Thoracic aorta (tissue), 2 donors: ENCODE measurements at regions not wholly inside any gene's neighbourhood (a gene's known extent, or its start where the extent isn't known, plus 50 kb on each side); places are given as distances from the start of the nearest gene placed in this dataset.

Experiments used
- ATAC-seq: fragments of 150-250 bp; one replicate; pipeline ENCODE4 v1.8.0; 2017; ENCODE audit warnings: low read depth; ENCODE audit not compliant: insufficient number of reproducible peaks, low FRiP score
- DNase-seq: peaks from one replicate; pipeline ENCODE4 v3.0.0-alpha.2; 2020; ENCODE audit warnings: low spot score
- H3K27ac ChIP-seq, 2 donors: fragments of 200-600 bp; sonication (generic); 1 replicate in 1 of 2; 2 replicates in 1 of 2; pipeline ENCODE4 v1.5.1; 2016; ENCODE audit warnings: mild to moderate bottlenecking in 2 of 2, moderate library complexity in 2 of 2
- H3K27me3 ChIP-seq: fragments of 200-600 bp; sonication (generic); replicated peaks from 2 replicates; pipeline ENCODE4 v1.6.0; 2016; ENCODE audit warnings: mild to moderate bottlenecking; ENCODE audit not compliant: insufficient read depth
- H3K36me3 ChIP-seq: fragments of 200-600 bp; sonication (generic); one replicate; pipeline ENCODE4 v1.5.1; 2016
- H3K4me1 ChIP-seq, 2 donors: fragments of 200-600 bp; sonication (generic); 1 replicate in 1 of 2; 2 replicates in 1 of 2; pipeline versions ENCODE4 v1.5.1 to v1.6.0; 2016; ENCODE audit warnings: low read depth in 2 of 2, mild to moderate bottlenecking in 1 of 2; ENCODE audit not compliant: control insufficient read depth in 1 of 2
- H3K4me3 ChIP-seq: fragments of 200-600 bp; sonication (generic); 2 replicates; pipeline ENCODE4 v1.5.1; 2016; ENCODE audit warnings: mild to moderate bottlenecking
- H3K9me3 ChIP-seq: fragments of 200-600 bp; sonication (generic); 2 replicates; pipeline ENCODE4 v1.5.1; 2016
- TF ChIP-seq, protein P1 (sequence below): fragments of 200-600 bp; sonication (generic); IDR thresholded peaks from one replicate; pipeline ENCODE4 v1.5.1; 2019; ENCODE audit warnings: antibody characterized with exemption

GRCh38 chr3:110808630-110809029, 263.0 kb upstream of the NECTIN3 start:
- Histone ChIP-seq H3K27ac (no peak overlapping the region), H3K36me3 (no peaks in the 10 kb centered on the region), H3K27me3 (no peaks in the 10 kb centered on the region), H3K9me3 (no peaks in the 10 kb centered on the region), H3K4me3 (no peak overlapping the region), H3K4me1 (no peaks in the 10 kb centered on the region)
- DNase-seq, result no peak
- ATAC-seq, result no peak
- TF ChIP-seq, protein P1, sequence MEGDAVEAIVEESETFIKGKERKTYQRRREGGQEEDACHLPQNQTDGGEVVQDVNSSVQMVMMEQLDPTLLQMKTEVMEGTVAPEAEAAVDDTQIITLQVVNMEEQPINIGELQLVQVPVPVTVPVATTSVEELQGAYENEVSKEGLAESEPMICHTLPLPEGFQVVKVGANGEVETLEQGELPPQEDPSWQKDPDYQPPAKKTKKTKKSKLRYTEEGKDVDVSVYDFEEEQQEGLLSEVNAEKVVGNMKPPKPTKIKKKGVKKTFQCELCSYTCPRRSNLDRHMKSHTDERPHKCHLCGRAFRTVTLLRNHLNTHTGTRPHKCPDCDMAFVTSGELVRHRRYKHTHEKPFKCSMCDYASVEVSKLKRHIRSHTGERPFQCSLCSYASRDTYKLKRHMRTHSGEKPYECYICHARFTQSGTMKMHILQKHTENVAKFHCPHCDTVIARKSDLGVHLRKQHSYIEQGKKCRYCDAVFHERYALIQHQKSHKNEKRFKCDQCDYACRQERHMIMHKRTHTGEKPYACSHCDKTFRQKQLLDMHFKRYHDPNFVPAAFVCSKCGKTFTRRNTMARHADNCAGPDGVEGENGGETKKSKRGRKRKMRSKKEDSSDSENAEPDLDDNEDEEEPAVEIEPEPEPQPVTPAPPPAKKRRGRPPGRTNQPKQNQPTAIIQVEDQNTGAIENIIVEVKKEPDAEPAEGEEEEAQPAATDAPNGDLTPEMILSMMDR, result no peak

- no peaks in the 10 kb centered on the region for H3K9me3 ChIP-seq
- no peaks in the 10 kb centered on the region for H3K27me3 ChIP-seq
- H3K4me3 ChIP-seq, result no peak overlapping the region
- TF ChIP-seq, protein P1, result no peak
- H3K4me1 ChIP-seq, result no peaks in the 10 kb centered on the region
- no peak for DNase-seq
- H3K27ac ChIP-seq, result no peak overlapping the region
- ATAC-seq, result no peak
- H3K36me3 ChIP-seq, result no peaks in the 10 kb centered on the region
Measured at GRCh38 chr3:110810356-110810755, 261.3 kb upstream of the NECTIN3 start.

DNA sequence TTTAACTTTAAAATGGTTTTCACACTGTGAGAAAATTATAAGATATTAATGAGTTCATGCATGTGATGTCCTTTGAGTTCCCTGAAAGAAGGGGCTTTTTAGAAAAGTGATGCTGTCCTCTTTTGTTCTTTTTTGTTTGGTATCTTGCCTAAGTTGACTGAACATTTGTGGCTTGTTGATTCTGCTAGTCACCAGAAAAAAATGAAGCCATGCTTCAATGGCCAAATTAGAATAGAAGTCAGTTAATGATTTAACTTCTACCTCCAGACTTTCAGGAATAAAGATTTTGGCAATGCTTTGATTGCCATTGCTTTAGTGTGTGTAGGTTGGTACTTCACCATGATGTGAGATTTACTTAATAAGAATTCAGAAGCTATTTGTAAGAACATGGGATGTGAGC, 260.6 kb upstream of the NECTIN3 start:
- Histone ChIP-seq H3K27ac (no peak overlapping the region), H3K4me3 (no peak overlapping the region), H3K4me1 (no peaks in the 10 kb centered on the region), H3K27me3 (no peaks in the 10 kb centered on the region), H3K9me3 (no peaks in the 10 kb centered on the region), H3K36me3 (no peaks in the 10 kb centered on the region)
- ATAC-seq, result no peak
- DNase-seq, result no peak
- TF ChIP-seq, protein P1, result no peak

GRCh38 chr3:110813541-110813940, 258.1 kb upstream of the NECTIN3 start:
- no peak for ATAC-seq
- Histone ChIP-seq H3K27ac (no peak overlapping the region), H3K36me3 (no peaks in the 10 kb centered on the region), H3K27me3 (no peaks in the 10 kb centered on the region), H3K4me3 (no peak overlapping the region), H3K9me3 (no peaks in the 10 kb centered on the region), H3K4me1 (no peaks in the 10 kb centered on the region)
- TF ChIP-seq, protein P1, result no peak
- no peak for DNase-seq

- ATAC-seq (no peak), DNase-seq (no peak)
- Histone ChIP-seq H3K27me3 (no peaks in the 10 kb centered on the region), H3K4me3 (no peak overlapping the region), H3K36me3 (no peaks in the 10 kb centered on the region), H3K4me1 (no peaks in the 10 kb centered on the region), H3K27ac (no peak overlapping the region), H3K9me3 (no peaks in the 10 kb centered on the region)
- TF ChIP-seq, protein P1, result no peak
Measured at GRCh38 chr3:110814170-110815007, 257.2 kb upstream of the NECTIN3 start.
